AG04450 (cell line): ENCODE measurements at regions not wholly inside any gene's neighbourhood (a gene's known extent, or its start where the extent isn't known, plus 50 kb on each side); places are given as distances from the start of the nearest gene placed in this dataset.

Experiments
- CTCF ChIA-PET: fragments of 300-600, 350-600 bp; formaldehyde crosslinking; extraction: SDS; loops from one replicate; lab custom pipeline; 2022; ENCODE audit warnings: antibody characterized with exemption, inconsistent platforms; lab: Charles Lee
- POLR2A ChIA-PET: fragments of 350-600 bp; formaldehyde crosslinking; extraction: SDS; loops from one replicate; lab custom pipeline; 2021; ENCODE audit warnings: antibody characterized with exemption, inconsistent platforms; lab: Yijun Ruan, JAX
- DNase-seq: peaks from one replicate; pipeline ENCODE4 v3.0.0-alpha.2; 2011; ENCODE audit warnings: low read depth, low spot score
- H3K27ac ChIP-seq: one replicate; pipeline ENCODE4 v1.5.1; 2012; ENCODE audit warnings: low read depth, low read length, control low read depth
- H3K27me3 ChIP-seq: one replicate; pipeline ENCODE4 v1.6.0; 2012; ENCODE audit warnings: low read length; ENCODE audit not compliant: control insufficient read depth, insufficient read depth
- H3K4me3 ChIP-seq: 2 replicates; pipeline ENCODE4 v1.5.1; 2011; ENCODE audit warnings: mild to moderate bottlenecking, low read depth, low read length, control low read depth
- H3K9me3 ChIP-seq: 2 replicates; pipeline ENCODE4 v1.5.1; 2012; ENCODE audit warnings: low read length; ENCODE audit not compliant: control insufficient read depth, insufficient read depth
- TF ChIP-seq, protein P1 (sequence below): IDR thresholded peaks from 2 replicates; pipeline ENCODE4 v1.5.1; 2011; ENCODE audit warnings: low read depth, low read length, control low read depth, inconsistent platforms

DNA sequence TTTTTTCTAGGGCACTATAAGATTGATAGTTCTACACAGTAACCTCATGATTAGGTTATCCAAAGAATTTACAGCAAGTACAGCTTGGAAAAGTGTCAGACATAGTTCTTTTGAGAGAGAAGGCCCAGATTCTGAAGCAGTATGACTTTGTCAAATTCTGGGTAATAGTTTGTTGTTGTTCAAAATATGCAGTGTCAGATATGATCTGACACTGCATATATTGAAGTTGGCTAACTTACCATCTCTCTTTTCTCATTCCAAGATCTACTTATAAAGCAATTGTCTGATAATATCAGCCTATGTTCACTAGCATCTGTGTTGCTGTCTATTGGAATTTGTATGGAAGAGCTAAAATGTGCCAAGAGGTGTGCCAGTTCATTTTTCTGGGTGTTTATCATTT lies 160.1 kb downstream of the CTH start:
- no peaks in the 10 kb centered on the region for H3K27me3 ChIP-seq
- no peak overlapping the region for H3K27ac ChIP-seq
- TF ChIP-seq, protein P1, sequence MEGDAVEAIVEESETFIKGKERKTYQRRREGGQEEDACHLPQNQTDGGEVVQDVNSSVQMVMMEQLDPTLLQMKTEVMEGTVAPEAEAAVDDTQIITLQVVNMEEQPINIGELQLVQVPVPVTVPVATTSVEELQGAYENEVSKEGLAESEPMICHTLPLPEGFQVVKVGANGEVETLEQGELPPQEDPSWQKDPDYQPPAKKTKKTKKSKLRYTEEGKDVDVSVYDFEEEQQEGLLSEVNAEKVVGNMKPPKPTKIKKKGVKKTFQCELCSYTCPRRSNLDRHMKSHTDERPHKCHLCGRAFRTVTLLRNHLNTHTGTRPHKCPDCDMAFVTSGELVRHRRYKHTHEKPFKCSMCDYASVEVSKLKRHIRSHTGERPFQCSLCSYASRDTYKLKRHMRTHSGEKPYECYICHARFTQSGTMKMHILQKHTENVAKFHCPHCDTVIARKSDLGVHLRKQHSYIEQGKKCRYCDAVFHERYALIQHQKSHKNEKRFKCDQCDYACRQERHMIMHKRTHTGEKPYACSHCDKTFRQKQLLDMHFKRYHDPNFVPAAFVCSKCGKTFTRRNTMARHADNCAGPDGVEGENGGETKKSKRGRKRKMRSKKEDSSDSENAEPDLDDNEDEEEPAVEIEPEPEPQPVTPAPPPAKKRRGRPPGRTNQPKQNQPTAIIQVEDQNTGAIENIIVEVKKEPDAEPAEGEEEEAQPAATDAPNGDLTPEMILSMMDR = no peak
- H3K9me3 ChIP-seq = no peaks in the 10 kb centered on the region
- DNase-seq = no peak
- no peak overlapping the region for H3K4me3 ChIP-seq
- ChIA-PET CTCF (no interaction called here), POLR2A (no interaction called here)

DNA sequence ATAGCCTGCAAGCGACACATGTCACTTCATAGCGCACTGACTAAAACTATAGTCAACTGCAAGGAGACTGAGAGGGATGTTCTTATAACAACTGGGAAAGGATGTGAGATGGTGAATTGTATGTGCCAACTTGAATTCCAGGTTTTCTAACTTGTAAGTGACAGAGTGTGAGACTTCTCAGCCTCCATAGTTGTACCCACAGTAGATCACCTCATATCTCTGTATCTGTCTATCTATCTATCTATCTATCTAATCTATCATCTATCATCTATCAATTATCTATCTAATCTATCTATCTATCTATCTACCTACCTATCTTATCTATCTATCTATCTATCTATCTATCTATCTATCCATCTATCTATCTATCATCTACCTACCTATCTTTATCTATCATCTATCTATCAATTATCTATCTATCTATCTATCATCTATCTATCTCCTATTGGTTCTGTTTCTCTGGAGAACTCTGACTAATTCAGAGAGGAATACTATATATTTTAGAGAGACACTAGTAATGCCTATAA lies 162.3 kb downstream of the CTH start:
- H3K27ac ChIP-seq = no peak overlapping the region
- ChIA-PET CTCF (no interaction called here), POLR2A (no interaction called here)
- no peaks in the 10 kb centered on the region for H3K27me3 ChIP-seq
- no peak overlapping the region for H3K4me3 ChIP-seq
- no peaks in the 10 kb centered on the region for H3K9me3 ChIP-seq
- no peak for DNase-seq
- TF ChIP-seq, protein P1 = no peak

DNA sequence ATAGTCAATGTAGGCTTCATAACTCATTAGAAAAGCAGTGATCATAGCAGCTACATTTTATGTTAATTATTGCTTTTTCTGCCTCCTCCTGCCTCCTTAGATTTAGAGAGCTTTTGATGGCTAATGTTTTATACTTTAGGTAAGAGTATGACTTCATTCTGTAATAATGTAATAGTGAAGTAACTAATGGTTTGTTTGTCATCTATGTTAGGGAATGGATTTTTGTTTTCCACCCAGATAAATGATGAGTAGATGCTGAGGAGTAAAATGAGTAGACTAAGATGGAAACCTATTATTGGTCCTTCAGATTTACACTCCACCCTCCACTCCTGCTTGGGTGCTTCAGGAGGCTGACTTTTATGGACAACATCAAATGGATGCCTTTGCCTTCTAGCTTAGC lies 170.6 kb downstream of the CTH start:
- TF ChIP-seq, protein P1 = no peak
- no peaks in the 10 kb centered on the region for H3K27me3 ChIP-seq
- no peak overlapping the region for H3K4me3 ChIP-seq
- no peak for DNase-seq
- H3K27ac ChIP-seq = no peak overlapping the region
- CTCF ChIA-PET = no interaction called here
- H3K9me3 ChIP-seq = no peaks in the 10 kb centered on the region
- POLR2A ChIA-PET = no interaction called here

DNA sequence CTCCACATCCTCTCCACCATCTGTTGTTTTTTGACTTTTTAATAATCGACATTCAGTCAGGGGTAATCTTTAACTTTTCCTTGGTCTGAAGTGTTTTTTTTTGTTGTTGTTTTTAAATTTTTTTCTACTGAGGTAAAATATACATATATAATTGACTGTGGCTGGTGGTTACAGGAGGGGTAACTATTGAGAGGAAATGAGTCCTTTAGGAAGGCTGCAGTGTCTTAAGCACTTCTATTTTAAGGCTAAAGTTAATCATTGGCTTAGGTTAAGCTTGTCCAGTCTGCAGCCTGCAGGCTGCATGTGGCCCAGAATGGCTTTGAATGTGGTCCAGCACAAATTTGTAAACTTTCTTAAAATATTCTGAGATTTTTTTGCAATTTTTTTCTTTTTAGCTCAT lies 172.5 kb downstream of the CTH start:
- ChIA-PET POLR2A (no interaction called here), CTCF (no interaction called here)
- H3K4me3 ChIP-seq = no peak overlapping the region
- TF ChIP-seq, protein P1 = no peak
- DNase-seq = no peak
- H3K27me3 ChIP-seq = no peaks in the 10 kb centered on the region
- no peaks in the 10 kb centered on the region for H3K9me3 ChIP-seq
- H3K27ac ChIP-seq = no peak overlapping the region

DNA sequence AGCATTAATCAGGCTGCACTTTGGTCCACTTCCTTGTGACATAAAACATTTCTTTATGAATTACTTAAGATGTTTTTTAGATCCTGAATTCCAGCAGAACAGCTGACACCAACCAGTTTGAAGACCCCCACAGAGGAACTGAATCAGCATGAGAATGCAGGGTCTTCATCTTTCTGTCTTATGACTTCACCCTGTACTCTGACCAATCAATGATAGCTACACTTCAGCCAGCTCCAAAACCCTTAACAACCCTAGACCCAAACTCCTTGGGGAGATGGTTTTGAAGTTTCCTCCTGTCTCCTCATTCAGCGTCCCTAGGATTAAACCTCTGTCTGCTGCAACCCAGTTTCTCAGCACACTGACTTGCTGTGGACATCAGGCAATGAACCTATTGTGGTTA lies 175.0 kb downstream of the CTH start:
- ChIA-PET POLR2A (no interaction called here), CTCF (no interaction called here)
- Histone ChIP-seq H3K4me3 (no peak overlapping the region), H3K27me3 (no peaks in the 10 kb centered on the region), H3K9me3 (no peaks in the 10 kb centered on the region), H3K27ac (no peak overlapping the region)
- TF ChIP-seq, protein P1 = no peak
- DNase-seq = no peak
